ENCODE measurements at regions not wholly inside any gene's neighbourhood (a gene's known extent, or its start where the extent isn't known, plus 50 kb on each side); places are given as distances from the start of the nearest gene placed in this dataset.

DNA sequence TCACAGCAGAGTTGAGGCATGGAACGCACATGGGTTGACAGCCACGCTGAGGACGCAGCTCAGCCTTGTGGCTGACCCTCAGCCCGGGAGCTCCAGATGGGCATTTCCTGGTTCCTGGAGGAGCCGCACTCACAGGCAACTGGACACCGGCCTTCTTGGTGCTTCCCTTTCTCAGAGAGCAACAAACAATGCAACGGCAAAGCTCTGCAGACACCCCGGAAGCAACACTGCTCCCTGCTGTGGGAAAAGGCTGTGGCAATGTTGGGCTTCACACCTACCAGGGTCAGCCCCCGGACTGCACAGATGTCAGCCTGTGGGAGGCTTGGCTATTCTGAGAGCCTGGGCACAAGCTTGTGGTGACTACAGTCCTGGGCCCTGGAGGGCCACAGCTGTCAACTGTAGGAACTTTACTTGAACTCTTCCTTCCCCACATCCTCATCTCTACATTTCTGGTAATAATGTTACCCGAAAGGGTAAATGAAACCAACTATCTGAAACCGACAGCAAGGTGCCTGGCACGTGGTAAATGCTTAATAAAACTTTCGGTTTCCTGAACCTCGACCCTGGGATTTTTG, 597.5 kb upstream of the MKI67 start:
- Histone ChIP-seq H3K4me2 (ENCODE audit: low read length) (no peak overlapping the region), H4K20me1 (ENCODE audit: insufficient read depth) (no peaks in the 10 kb centered on the region), H3K4me3 (replicated peaks in 1 of 2; ENCODE audit: low read depth in 1 of 2, low read length in 2 of 2) (no peak overlapping the region), H3K9me2 (ENCODE audit: insufficient read depth) (no peaks in the 10 kb centered on the region), H3K27ac (ENCODE audit: low read depth, low read length) (no peak overlapping the region), H3K27me3 (ENCODE audit: insufficient read depth, low read length) (peaks cover 65% of the 10 kb centered on the region), H3K9me3 (ENCODE audit: control insufficient read depth in 1 of 2, insufficient read depth in 1 of 2, low read depth in 1 of 2, low read length in 2 of 2) (no peaks in the 10 kb centered on the region), H2AFZ (ENCODE audit: low read depth, low read length, poor library complexity, severe bottlenecking) (no peak overlapping the region), H3K36me3 (ENCODE audit: control insufficient read depth in 1 of 2, insufficient read depth in 2 of 2, low read length in 2 of 2) (no peaks in the 10 kb centered on the region), H3K4me1 (ENCODE audit: control insufficient read depth in 1 of 2, insufficient read depth in 2 of 2, low read length in 2 of 2) (no peaks in the 10 kb centered on the region), H3K79me2 (ENCODE audit: insufficient read depth, low read length) (no peaks in the 10 kb centered on the region), H3K9ac (ENCODE audit: low read length) (no peak overlapping the region)
- DNase-seq (ENCODE audit: low read depth, low spot score) (no peak), ATAC-seq (no peak)
- intact Hi-C loops (cut with micrococcal nuclease) = no loop called here
- ChIA-PET POLR2A (no interaction called here), CTCF (no interaction called here), RAD21 (ENCODE audit: low non-redundant PET in 1 of 2, low total read pairs in 2 of 2, uncharacterized antibody in 2 of 2, unreplicated experiment in 2 of 2) (no interaction called here)
- BruUV-seq (replicated peaks) = no TSS peak
- TF ChIP-seq EGR1 (IDR thresholded peaks at IDR 0.05; ENCODE audit: low read depth) = no peak
- no peak for TF ChIP-seq SIN3A (IDR thresholded peaks at IDR 0.05; ENCODE audit: low read depth)
- no peak for TF ChIP-seq FOSL1 (IDR thresholded peaks at IDR 0.05; ENCODE audit: low read depth)
- no peak for TF ChIP-seq CEBPB (IDR thresholded peaks at IDR 0.05; ENCODE audit: low read depth)

DNA sequence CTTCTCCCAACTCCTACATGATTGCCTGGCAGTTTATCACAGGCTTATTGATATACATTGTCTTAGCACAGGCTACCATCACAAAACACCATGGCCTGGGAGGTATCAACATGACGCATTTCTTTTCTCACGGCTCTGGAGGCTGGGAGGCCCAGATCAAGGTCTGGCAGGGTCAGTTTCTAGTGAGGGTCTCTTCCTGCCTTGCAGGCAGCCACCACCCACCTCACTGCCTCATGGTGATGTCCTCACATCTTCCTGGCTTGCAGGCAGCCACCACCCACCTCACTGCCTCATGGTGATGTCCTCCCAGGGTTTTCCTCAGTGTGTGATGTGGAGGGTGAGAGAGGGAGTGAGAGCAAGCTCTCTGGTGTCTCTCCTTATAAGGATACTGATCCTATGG, 599.3 kb upstream of the MKI67 start:
- Histone ChIP-seq H3K9me3 (ENCODE audit: control insufficient read depth in 1 of 2, insufficient read depth in 1 of 2, low read depth in 1 of 2, low read length in 2 of 2) (no peaks in the 10 kb centered on the region), H3K79me2 (ENCODE audit: insufficient read depth, low read length) (no peaks in the 10 kb centered on the region), H3K36me3 (ENCODE audit: control insufficient read depth in 1 of 2, insufficient read depth in 2 of 2, low read length in 2 of 2) (no peaks in the 10 kb centered on the region), H2AFZ (ENCODE audit: low read depth, low read length, poor library complexity, severe bottlenecking) (no peak overlapping the region), H3K27me3 (ENCODE audit: insufficient read depth, low read length) (peaks cover 72% of the 10 kb centered on the region), H3K9ac (ENCODE audit: low read length) (no peak overlapping the region), H3K9me2 (ENCODE audit: insufficient read depth) (no peaks in the 10 kb centered on the region), H3K4me3 (replicated peaks in 1 of 2; ENCODE audit: low read depth in 1 of 2, low read length in 2 of 2) (no peak overlapping the region), H3K4me1 (ENCODE audit: control insufficient read depth in 1 of 2, insufficient read depth in 2 of 2, low read length in 2 of 2) (no peaks in the 10 kb centered on the region), H3K27ac (ENCODE audit: low read depth, low read length) (no peak overlapping the region), H4K20me1 (ENCODE audit: insufficient read depth) (no peaks in the 10 kb centered on the region), H3K4me2 (ENCODE audit: low read length) (no peak overlapping the region)
- POLR2A ChIA-PET = no interaction called here
- no peak for DNase-seq (ENCODE audit: low read depth, low spot score)
- ATAC-seq = no peak
- CTCF ChIA-PET = interaction anchor here (1.5 kb wide), 1 partner anchor 15 kb away, joined by 5 read pairs; no protein-coding TSS in a partner anchor
- RAD21 ChIA-PET (ENCODE audit: low non-redundant PET in 1 of 2, low total read pairs in 2 of 2, uncharacterized antibody in 2 of 2, unreplicated experiment in 2 of 2) = no interaction called here
- BruUV-seq (replicated peaks) = no TSS peak
- intact Hi-C loops (cut with micrococcal nuclease) = no loop called here
- no peak for TF ChIP-seq ELF1 (IDR thresholded peaks at IDR 0.05; ENCODE audit: borderline replicate concordance, low read depth)
- no peak for TF ChIP-seq EZH2phosphoT487 (IDR thresholded peaks at IDR 0.05; ENCODE audit: borderline replicate concordance)
- no peak for TF ChIP-seq SP1 (IDR thresholded peaks at IDR 0.05; ENCODE audit: low read depth)
- no peak for TF ChIP-seq POLR2A (IDR thresholded peaks at IDR 0.05; ENCODE audit: borderline replicate concordance, extremely low read depth, insufficient read depth, insufficient read length)
- TF ChIP-seq TCF7L2 (IDR thresholded peaks at IDR 0.05; ENCODE audit: borderline replicate concordance, extremely low read depth, insufficient read depth, insufficient read length) = no peak
- TF ChIP-seq ZNF274 (IDR thresholded peaks at IDR 0.05; ENCODE audit: low read depth, low read length) = no peak
- TF ChIP-seq EGR1 (IDR thresholded peaks at IDR 0.05; ENCODE audit: low read depth) = no peak
- no peak for TF ChIP-seq EZH2 (IDR thresholded peaks at IDR 0.05)
- TF ChIP-seq, protein P1, sequence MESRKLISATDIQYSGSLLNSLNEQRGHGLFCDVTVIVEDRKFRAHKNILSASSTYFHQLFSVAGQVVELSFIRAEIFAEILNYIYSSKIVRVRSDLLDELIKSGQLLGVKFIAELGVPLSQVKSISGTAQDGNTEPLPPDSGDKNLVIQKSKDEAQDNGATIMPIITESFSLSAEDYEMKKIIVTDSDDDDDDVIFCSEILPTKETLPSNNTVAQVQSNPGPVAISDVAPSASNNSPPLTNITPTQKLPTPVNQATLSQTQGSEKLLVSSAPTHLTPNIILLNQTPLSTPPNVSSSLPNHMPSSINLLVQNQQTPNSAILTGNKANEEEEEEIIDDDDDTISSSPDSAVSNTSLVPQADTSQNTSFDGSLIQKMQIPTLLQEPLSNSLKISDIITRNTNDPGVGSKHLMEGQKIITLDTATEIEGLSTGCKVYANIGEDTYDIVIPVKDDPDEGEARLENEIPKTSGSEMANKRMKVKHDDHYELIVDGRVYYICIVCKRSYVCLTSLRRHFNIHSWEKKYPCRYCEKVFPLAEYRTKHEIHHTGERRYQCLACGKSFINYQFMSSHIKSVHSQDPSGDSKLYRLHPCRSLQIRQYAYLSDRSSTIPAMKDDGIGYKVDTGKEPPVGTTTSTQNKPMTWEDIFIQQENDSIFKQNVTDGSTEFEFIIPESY (IDR thresholded peaks at IDR 0.05; ENCODE audit: extremely low read depth, insufficient replicate concordance, low read length) = no peak
- no peak for TF ChIP-seq RAD21 (IDR thresholded peaks at IDR 0.05; ENCODE audit: low read depth)
- TF ChIP-seq, protein P2, sequence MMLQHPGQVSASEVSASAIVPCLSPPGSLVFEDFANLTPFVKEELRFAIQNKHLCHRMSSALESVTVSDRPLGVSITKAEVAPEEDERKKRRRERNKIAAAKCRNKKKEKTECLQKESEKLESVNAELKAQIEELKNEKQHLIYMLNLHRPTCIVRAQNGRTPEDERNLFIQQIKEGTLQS (IDR thresholded peaks at IDR 0.05) = no peak
- TF ChIP-seq POLR2AphosphoS5 (IDR thresholded peaks at IDR 0.05; ENCODE audit: low read depth, low read length) = no peak
- TF ChIP-seq, protein P3, sequence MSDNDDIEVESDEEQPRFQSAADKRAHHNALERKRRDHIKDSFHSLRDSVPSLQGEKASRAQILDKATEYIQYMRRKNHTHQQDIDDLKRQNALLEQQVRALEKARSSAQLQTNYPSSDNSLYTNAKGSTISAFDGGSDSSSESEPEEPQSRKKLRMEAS (IDR thresholded peaks at IDR 0.05) = no peak
- TF ChIP-seq ZFX (IDR thresholded peaks at IDR 0.05) = no peak
- TF ChIP-seq CEBPB (IDR thresholded peaks at IDR 0.05; ENCODE audit: low read depth) = no peak
- no peak for TF ChIP-seq JUND (IDR thresholded peaks at IDR 0.05)
- TF ChIP-seq SRF (IDR thresholded peaks at IDR 0.05; ENCODE audit: low read depth) = no peak
